ENCODE measurements at regions not wholly inside any gene's neighbourhood (a gene's known extent, or its start where the extent isn't known, plus 50 kb on each side); places are given as distances from the start of the nearest gene placed in this dataset.

GRCh38 chr3:89690646-89691045 is 583.2 kb downstream of the EPHA3 start:
- no peak for TF ChIP-seq CTCF (IDR thresholded peaks at IDR 0.05)
- no peak for TF ChIP-seq POLR2A (IDR thresholded peaks at IDR 0.05)
